SH-SY5Y (cell line): ENCODE measurements at regions not wholly inside any gene's neighbourhood (a gene's known extent, or its start where the extent isn't known, plus 50 kb on each side); places are given as distances from the start of the nearest gene placed in this dataset.

Experiments used
- GATA2 ChIP-seq: IDR thresholded peaks from 2 replicates; pipeline ENCODE4 v1.6.1; 2011; ENCODE audit warnings: mild to moderate bottlenecking, low read depth, low read length
- GATA3 ChIP-seq: IDR thresholded peaks from 2 replicates; pipeline ENCODE4 v1.6.1; 2011; ENCODE audit warnings: low read depth, mild to moderate bottlenecking, low read length, moderate library complexity

DNA sequence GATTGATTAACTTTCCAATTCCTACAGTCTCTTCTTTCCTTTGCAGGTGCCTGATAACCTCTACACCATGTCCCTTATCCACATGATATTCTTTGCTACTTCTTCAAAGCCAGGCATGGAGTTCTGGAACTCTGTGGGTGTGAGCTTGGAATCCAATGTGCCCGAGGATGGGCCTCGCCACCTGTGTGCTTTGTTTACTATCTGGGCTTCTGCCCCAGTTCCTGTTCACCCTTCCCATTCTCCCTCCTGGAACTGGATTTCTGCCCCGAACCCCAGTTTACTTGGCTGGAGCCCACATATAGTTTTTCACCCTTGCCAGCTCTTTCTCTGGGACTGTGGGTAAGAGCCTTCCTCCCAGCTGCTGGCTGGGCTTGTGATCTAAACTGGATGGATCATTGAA is 75.2 kb upstream of the AK4 start:
- TF ChIP-seq GATA3 (no peak), GATA2 (no peak)
